PFSK-1 (cell line): ENCODE measurements at regions not wholly inside any gene's neighbourhood (a gene's known extent, or its start where the extent isn't known, plus 50 kb on each side); places are given as distances from the start of the nearest gene placed in this dataset.

Source experiments
- FOXP2 ChIP-seq: optimal IDR thresholded peaks from 2 replicates; pipeline ENCODE3; 2011; ENCODE audit warnings: borderline replicate concordance, control low read depth, inconsistent platforms; ENCODE audit not compliant: insufficient read depth; ENCODE audit errors: extremely low read length, extremely low read depth
- POLR2AphosphoS5 ChIP-seq: IDR thresholded peaks from 2 replicates; pipeline ENCODE4 v1.6.1; 2012; ENCODE audit warnings: low read depth, mild to moderate bottlenecking, control low read depth, low read length, moderate library complexity
- REST ChIP-seq, 2 experiments: IDR thresholded peaks; 2 replicates each; pipeline versions ENCODE4 v1.6.1 to v1.8.0; 2011 to 2012; ENCODE audit warnings: low read depth in 2 of 2, low read length in 2 of 2, control low read depth in 1 of 2, inconsistent platforms in 1 of 2, mild to moderate bottlenecking in 1 of 2, moderate library complexity in 1 of 2; ENCODE audit not compliant: insufficient read depth in 1 of 2
- TAF1 ChIP-seq: IDR thresholded peaks from 2 replicates; pipeline ENCODE4 v1.6.1; 2012; ENCODE audit warnings: low read length, control low read depth, borderline replicate concordance; ENCODE audit not compliant: insufficient read depth

GRCh38 chr13:97127842-97128241, 94.3 kb upstream of the MBNL2 start:
- no peak for TF ChIP-seq TAF1
- TF ChIP-seq POLR2AphosphoS5 = no peak
- TF ChIP-seq REST (IDR thresholded peaks at IDR 0.05; ENCODE audit: insufficient read depth in 1 of 2, low read depth in 2 of 2, low read length in 2 of 2) = no peak
- TF ChIP-seq FOXP2 = no peak
